ENCODE measurements at regions not wholly inside any gene's neighbourhood (a gene's known extent, or its start where the extent isn't known, plus 50 kb on each side); places are given as distances from the start of the nearest gene placed in this dataset.

DNA sequence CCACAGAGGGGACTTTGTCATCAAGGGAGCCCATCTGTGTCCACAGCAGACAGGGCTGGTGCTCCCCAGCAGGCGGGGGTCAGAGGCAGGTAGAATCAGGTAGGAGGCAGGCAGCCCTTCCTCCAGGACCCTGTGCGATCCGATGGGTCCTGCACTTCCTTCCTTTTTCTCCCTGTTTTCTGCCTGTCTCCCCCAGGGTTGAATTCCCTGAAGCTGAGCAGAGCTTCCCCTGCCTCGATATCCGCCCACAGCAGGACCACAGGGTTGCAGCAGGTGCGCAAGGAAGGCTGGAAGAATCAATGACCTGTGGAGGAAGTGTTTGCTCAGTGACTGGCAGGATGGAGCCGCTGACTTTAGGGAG, 69.2 kb downstream of the MRPL36 start:
- no peak overlapping the region for H3K27ac ChIP-seq (ENCODE audit: extremely low read depth, low read depth, low read length)
- no peaks in the 10 kb centered on the region for H3K36me3 ChIP-seq (ENCODE audit: control insufficient read depth in 2 of 2, insufficient read depth in 1 of 2, low read length in 2 of 2)
- no peak overlapping the region for H3K4me3 ChIP-seq (ENCODE audit: low read depth, low read length)
- ChIA-PET CTCF (no interaction called here), POLR2A (no interaction called here)
- H3K4me1 ChIP-seq (ENCODE audit: control insufficient read depth, insufficient read depth, low read length) = no peaks in the 10 kb centered on the region
- TF ChIP-seq, protein P1, sequence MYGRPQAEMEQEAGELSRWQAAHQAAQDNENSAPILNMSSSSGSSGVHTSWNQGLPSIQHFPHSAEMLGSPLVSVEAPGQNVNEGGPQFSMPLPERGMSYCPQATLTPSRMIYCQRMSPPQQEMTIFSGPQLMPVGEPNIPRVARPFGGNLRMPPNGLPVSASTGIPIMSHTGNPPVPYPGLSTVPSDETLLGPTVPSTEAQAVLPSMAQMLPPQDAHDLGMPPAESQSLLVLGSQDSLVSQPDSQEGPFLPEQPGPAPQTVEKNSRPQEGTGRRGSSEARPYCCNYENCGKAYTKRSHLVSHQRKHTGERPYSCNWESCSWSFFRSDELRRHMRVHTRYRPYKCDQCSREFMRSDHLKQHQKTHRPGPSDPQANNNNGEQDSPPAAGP (tag by site-specific recombination; IDR thresholded peaks at IDR 0.05) = 0 out of 2 replicates have a peak, but pooled peaks have one; percentile 0
- TF ChIP-seq, protein P2, sequence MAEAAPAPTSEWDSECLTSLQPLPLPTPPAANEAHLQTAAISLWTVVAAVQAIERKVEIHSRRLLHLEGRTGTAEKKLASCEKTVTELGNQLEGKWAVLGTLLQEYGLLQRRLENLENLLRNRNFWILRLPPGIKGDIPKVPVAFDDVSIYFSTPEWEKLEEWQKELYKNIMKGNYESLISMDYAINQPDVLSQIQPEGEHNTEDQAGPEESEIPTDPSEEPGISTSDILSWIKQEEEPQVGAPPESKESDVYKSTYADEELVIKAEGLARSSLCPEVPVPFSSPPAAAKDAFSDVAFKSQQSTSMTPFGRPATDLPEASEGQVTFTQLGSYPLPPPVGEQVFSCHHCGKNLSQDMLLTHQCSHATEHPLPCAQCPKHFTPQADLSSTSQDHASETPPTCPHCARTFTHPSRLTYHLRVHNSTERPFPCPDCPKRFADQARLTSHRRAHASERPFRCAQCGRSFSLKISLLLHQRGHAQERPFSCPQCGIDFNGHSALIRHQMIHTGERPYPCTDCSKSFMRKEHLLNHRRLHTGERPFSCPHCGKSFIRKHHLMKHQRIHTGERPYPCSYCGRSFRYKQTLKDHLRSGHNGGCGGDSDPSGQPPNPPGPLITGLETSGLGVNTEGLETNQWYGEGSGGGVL (tag by site-specific recombination; IDR thresholded peaks at IDR 0.05) = no peak
- TF ChIP-seq ZNF544 (tag by site-specific recombination; IDR thresholded peaks at IDR 0.05) = no peak
- no peak for TF ChIP-seq ZNF391 (tag by site-specific recombination; IDR thresholded peaks at IDR 0.05; ENCODE audit: borderline replicate concordance, low read depth)
- no peak for TF ChIP-seq SALL2 (tag by site-specific recombination; IDR thresholded peaks at IDR 0.05; ENCODE audit: borderline replicate concordance)
- no peak for TF ChIP-seq PBX3 (CRISPR knock-in tag; IDR thresholded peaks at IDR 0.05)
- no peak for TF ChIP-seq CTCF (tag by site-specific recombination; IDR thresholded peaks at IDR 0.05)
- H3K9me3 ChIP-seq (ENCODE audit: control insufficient read depth, insufficient read depth, low read depth, low read length) = no peaks in the 10 kb centered on the region

GRCh38 chr5:1729641-1730486, 69.8 kb downstream of the MRPL36 start:
- no peak overlapping the region for H3K4me3 ChIP-seq (ENCODE audit: low read depth, low read length)
- CTCF ChIA-PET = interaction anchor here (0.6 to 1.3 kb wide), 2 partner anchors 9 to 563 kb away, joined by 3 to 5 read pairs; no protein-coding TSS in a partner anchor
- no peaks in the 10 kb centered on the region for H3K36me3 ChIP-seq (ENCODE audit: control insufficient read depth in 2 of 2, insufficient read depth in 1 of 2, low read length in 2 of 2)
- H3K9me3 ChIP-seq (ENCODE audit: control insufficient read depth, insufficient read depth, low read depth, low read length) = no peaks in the 10 kb centered on the region
- H3K4me1 ChIP-seq (ENCODE audit: control insufficient read depth, insufficient read depth, low read length) = no peaks in the 10 kb centered on the region
- H3K27ac ChIP-seq (ENCODE audit: extremely low read depth, low read depth, low read length) = no peak overlapping the region
- no peak for TF ChIP-seq ZNF510 (tag by site-specific recombination; IDR thresholded peaks at IDR 0.05; ENCODE audit: insufficient replicate concordance)
- no peak for TF ChIP-seq ZNF776 (tag by site-specific recombination; IDR thresholded peaks at IDR 0.05; ENCODE audit: borderline replicate concordance)
- TF ChIP-seq, protein P1 (tag by site-specific recombination; IDR thresholded peaks at IDR 0.05) = peak; percentile 48; the same call in 1 of the 2 replicates
- POLR2A ChIA-PET = no interaction called here

- Histone ChIP-seq H3K27ac (ENCODE audit: extremely low read depth, low read depth, low read length) (no peak overlapping the region), H3K36me3 (ENCODE audit: control insufficient read depth in 2 of 2, insufficient read depth in 1 of 2, low read length in 2 of 2) (no peaks in the 10 kb centered on the region), H3K4me1 (ENCODE audit: control insufficient read depth, insufficient read depth, low read length) (no peaks in the 10 kb centered on the region), H3K9me3 (ENCODE audit: control insufficient read depth, insufficient read depth, low read depth, low read length) (no peaks in the 10 kb centered on the region), H3K4me3 (ENCODE audit: low read depth, low read length) (no peak overlapping the region)
- ChIA-PET POLR2A (no interaction called here), CTCF (interaction anchor here (0.6 to 1.3 kb wide), 3 partner anchors 10 to 564 kb away, joined by 3 to 7 read pairs (median 5); no protein-coding TSS in a partner anchor)
- TF ChIP-seq SP3 (tag by site-specific recombination; IDR thresholded peaks at IDR 0.05) = no peak
- TF ChIP-seq ZNF558 (tag by site-specific recombination; IDR thresholded peaks at IDR 0.05) = no peak
- no peak for TF ChIP-seq PRDM10 (tag by site-specific recombination; IDR thresholded peaks at IDR 0.05)
- no peak for TF ChIP-seq ZNF596 (tag by site-specific recombination; IDR thresholded peaks at IDR 0.05)
- no peak for TF ChIP-seq ZNF416 (tag by site-specific recombination; IDR thresholded peaks at IDR 0.05)
- no peak for TF ChIP-seq ZBTB7A (tag by site-specific recombination; IDR thresholded peaks at IDR 0.05; ENCODE audit: low read depth)
Measured at GRCh38 chr5:1728846-1729245, 70.8 kb downstream of the MRPL36 start.

Data from HEK293 (cell line).